ENCODE measurements at regions not wholly inside any gene's neighbourhood (a gene's known extent, or its start where the extent isn't known, plus 50 kb on each side); places are given as distances from the start of the nearest gene placed in this dataset.
A peak's percentile ranks its signal among the peaks of the same experiment; 100 is the strongest.

DNA sequence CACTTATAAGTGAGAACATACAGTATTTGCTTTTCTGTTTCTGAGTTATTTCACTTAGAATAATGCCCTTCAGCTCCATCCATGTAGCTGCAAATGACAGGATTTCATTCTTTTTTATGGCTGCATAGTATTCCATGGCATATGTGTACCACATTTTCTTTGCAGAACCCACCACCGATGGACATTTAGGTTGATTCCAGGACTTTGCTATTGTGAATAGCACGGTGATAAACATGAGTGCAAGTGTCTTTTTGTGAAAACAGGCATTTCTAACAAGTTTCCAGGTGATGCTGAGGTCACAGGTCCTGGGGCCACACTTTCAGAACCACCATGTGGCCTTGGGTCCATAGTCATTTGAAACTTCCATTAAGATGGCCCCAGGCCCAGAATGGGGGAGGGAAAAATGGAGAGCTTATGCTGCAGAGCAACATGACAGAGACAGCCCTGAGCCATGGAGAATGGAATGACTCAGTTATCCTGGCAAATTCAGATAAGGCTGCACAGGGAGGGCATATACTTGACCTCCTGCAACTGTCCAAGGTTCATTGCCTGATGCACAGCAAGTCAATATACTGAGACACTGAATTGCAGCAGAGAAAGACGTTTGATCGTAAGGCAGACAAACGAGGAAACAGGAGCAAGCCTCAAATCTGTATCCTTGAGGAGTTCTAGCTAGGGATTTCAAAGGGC, 248.0 kb upstream of the GALNT17 start:
- Histone ChIP-seq H3K27me3 (ENCODE audit: control insufficient read depth, insufficient read depth, low read length) (no peaks in the 10 kb centered on the region), H3K4me3 (ENCODE audit: low read length) (no peak overlapping the region), H3K4me1 (ENCODE audit: control insufficient read depth, insufficient read depth, low read length) (no peaks in the 10 kb centered on the region), H3K27ac (ENCODE audit: low read length) (no peak overlapping the region), H3K36me3 (ENCODE audit: control insufficient read depth, insufficient read depth, low read length) (no peaks in the 10 kb centered on the region), H3K9me3 (replicated peaks; ENCODE audit: control insufficient read depth, low read depth, low read length) (no peaks in the 10 kb centered on the region)
- 72% methylated on average over 5 of the region's 5 CpGs for WGBS (ENCODE audit: insufficient coverage)
- no peak for DNase-seq

DNA sequence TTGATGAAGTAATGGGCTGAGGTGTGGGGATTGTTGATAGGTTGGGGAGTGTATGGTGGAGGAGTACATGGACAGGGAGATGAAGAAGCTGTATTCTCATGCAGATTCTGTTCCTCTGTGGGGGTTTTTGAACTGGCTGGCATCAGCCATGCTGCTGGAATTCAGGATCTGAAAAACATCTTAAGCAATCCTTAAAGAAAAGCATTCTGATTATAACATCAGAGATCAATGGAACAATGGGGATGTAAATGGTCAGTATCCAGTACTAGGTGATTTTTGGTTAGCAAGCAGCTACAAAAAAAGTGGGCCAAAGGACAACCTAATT, 247.5 kb upstream of the GALNT17 start:
- no peaks in the 10 kb centered on the region for H3K36me3 ChIP-seq (ENCODE audit: control insufficient read depth, insufficient read depth, low read length)
- no peak overlapping the region for H3K27ac ChIP-seq (ENCODE audit: low read length)
- H3K4me1 ChIP-seq (ENCODE audit: control insufficient read depth, insufficient read depth, low read length) = no peaks in the 10 kb centered on the region
- no peak for DNase-seq
- H3K27me3 ChIP-seq (ENCODE audit: control insufficient read depth, insufficient read depth, low read length) = no peaks in the 10 kb centered on the region
- no peak overlapping the region for H3K4me3 ChIP-seq (ENCODE audit: low read length)
- no peaks in the 10 kb centered on the region for H3K9me3 ChIP-seq (replicated peaks; ENCODE audit: control insufficient read depth, low read depth, low read length)

DNA sequence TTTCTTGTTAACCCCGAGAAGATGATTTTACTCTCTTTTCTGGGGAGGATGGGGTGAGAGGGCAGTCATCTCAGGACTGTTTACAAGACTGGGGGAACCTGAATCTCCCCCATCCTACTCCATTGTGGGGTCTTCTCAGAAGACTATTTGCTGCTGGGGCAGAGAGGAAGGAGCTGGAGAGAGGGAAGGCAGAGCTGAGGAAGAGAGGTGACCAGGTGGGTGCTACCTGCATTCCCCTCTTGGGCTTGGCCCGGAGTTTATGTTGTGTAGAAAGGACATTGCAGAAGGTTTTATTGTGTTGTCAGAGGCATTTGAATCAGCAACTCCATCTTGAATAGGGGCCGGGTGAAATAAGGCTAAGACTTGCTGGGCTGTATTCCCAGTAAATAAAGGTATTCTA, 247.1 kb upstream of the GALNT17 start:
- DNase-seq = no peak
- 76% methylated on average over 2 of the region's 3 CpGs for WGBS (ENCODE audit: insufficient coverage)
- no peaks in the 10 kb centered on the region for H3K9me3 ChIP-seq (replicated peaks; ENCODE audit: control insufficient read depth, low read depth, low read length)
- H3K36me3 ChIP-seq (ENCODE audit: control insufficient read depth, insufficient read depth, low read length) = no peaks in the 10 kb centered on the region
- no peak overlapping the region for H3K27ac ChIP-seq (ENCODE audit: low read length)
- no peaks in the 10 kb centered on the region for H3K27me3 ChIP-seq (ENCODE audit: control insufficient read depth, insufficient read depth, low read length)
- no peak overlapping the region for H3K4me3 ChIP-seq (ENCODE audit: low read length)
- no peaks in the 10 kb centered on the region for H3K4me1 ChIP-seq (ENCODE audit: control insufficient read depth, insufficient read depth, low read length)

DNA sequence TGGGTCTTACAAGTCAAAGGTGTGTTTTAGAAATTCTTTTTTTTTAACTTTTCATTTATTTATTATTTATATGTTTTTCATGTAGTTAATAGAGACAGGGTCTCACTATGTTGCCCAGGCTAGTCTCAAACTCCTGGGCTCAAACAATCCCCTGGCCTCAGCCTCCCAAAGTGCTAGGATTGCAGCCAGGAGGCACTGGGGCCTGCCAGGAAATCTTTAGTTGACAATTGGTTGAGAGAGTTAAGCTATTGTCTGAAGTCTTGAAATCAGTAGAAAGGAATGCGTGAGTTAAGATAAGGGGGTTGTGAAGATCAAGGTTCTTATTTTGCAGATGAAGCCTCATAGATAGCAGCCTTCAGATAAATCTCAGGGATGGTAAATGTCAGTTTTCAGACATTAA, 245.4 kb upstream of the GALNT17 start:
- H3K27ac ChIP-seq (ENCODE audit: low read length) = no peak overlapping the region
- DNase-seq = no peak
- no peaks in the 10 kb centered on the region for H3K4me1 ChIP-seq (ENCODE audit: control insufficient read depth, insufficient read depth, low read length)
- no peaks in the 10 kb centered on the region for H3K36me3 ChIP-seq (ENCODE audit: control insufficient read depth, insufficient read depth, low read length)
- H3K27me3 ChIP-seq (ENCODE audit: control insufficient read depth, insufficient read depth, low read length) = no peaks in the 10 kb centered on the region
- peaks cover 7% of the 10 kb centered on the region for H3K9me3 ChIP-seq (replicated peaks; ENCODE audit: control insufficient read depth, low read depth, low read length)
- no peak overlapping the region for H3K4me3 ChIP-seq (ENCODE audit: low read length)
- WGBS (ENCODE audit: insufficient coverage) = no CpG with 5 or more reads among the region's 1 CpG

DNA sequence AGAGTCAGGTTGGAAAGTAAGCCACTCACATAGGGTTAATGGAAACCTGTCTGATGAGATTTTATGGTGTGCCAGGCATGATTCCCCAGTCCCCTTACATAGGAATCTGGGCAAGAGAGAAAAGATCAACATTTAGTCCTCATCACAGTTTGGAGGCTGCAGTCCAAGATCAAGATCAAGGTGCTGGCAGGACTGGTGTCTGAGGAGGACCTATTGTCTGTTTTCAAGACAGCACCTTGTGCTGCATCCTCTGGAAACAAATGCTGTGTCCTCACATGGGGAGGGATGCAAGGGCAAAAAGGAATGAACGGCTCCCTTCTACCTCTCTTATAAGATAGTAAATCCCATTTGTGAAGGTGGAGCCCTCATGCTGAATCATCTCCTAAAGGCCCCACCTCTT, 244.8 kb upstream of the GALNT17 start:
- DNase-seq = no peak

DNA sequence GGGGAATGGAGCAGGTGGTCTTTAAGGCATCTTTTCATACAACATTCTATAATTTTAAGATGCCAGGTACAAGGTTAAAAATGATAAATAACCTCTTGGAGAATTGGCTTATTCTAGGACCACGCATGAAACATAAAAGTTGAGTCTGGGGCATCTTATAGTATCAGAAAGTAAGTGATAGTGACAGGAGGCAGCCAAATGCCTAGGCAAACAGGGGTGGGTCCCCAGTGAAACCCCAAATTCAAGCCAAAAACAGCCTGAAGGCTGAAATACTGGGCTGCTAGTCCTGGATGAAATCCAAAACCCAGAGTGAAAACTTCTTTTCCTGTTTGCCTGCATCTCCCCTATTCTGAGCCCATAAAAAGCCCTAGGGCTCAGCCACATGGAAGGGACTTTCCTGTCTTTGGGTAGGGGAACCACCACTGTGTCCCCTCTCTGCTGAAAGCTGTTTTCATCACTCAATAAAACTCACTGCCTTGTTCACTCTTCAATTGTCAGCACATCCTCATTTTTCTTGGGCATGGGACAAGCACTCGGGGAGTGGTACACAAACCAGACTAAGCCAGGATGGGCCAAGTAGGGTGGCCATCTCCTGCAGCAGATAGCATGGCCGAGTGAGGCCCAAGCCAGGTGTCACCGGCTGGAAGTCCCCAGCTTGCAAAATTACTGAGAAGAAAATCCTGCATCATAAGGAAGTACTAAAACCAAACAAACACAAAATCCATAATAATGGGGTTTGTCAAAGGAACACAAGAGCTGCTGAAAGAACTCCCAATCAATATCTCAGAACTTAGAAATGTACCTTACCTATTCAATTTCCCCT, 241.6 kb upstream of the GALNT17 start:
- 93% methylated on average over 2 of the region's 4 CpGs for WGBS (ENCODE audit: insufficient coverage)
- H3K27me3 ChIP-seq (ENCODE audit: control insufficient read depth, insufficient read depth, low read length) = no peaks in the 10 kb centered on the region
- H3K4me1 ChIP-seq (ENCODE audit: control insufficient read depth, insufficient read depth, low read length) = peaks cover 12% of the 10 kb centered on the region
- DNase-seq = no peak
- H3K4me3 ChIP-seq (ENCODE audit: low read length) = no peak overlapping the region
- peaks cover 7% of the 10 kb centered on the region for H3K9me3 ChIP-seq (replicated peaks; ENCODE audit: control insufficient read depth, low read depth, low read length)
- no peak overlapping the region for H3K27ac ChIP-seq (ENCODE audit: low read length)
- H3K36me3 ChIP-seq (ENCODE audit: control insufficient read depth, insufficient read depth, low read length) = no peaks in the 10 kb centered on the region

More for the DNA sequence above, 244.8 kb upstream of the GALNT17 start:
- Histone ChIP-seq H3K4me1 (ENCODE audit: control insufficient read depth, insufficient read depth, low read length) (no peaks in the 10 kb centered on the region), H3K27ac (ENCODE audit: low read length) (no peak overlapping the region), H3K27me3 (ENCODE audit: control insufficient read depth, insufficient read depth, low read length) (no peaks in the 10 kb centered on the region), H3K9me3 (replicated peaks; ENCODE audit: control insufficient read depth, low read depth, low read length) (peaks cover 7% of the 10 kb centered on the region), H3K36me3 (ENCODE audit: control insufficient read depth, insufficient read depth, low read length) (no peaks in the 10 kb centered on the region), H3K4me3 (ENCODE audit: low read length) (no peak overlapping the region)
- WGBS (ENCODE audit: insufficient coverage) = no CpG with 5 or more reads among the region's 1 CpG

DNA sequence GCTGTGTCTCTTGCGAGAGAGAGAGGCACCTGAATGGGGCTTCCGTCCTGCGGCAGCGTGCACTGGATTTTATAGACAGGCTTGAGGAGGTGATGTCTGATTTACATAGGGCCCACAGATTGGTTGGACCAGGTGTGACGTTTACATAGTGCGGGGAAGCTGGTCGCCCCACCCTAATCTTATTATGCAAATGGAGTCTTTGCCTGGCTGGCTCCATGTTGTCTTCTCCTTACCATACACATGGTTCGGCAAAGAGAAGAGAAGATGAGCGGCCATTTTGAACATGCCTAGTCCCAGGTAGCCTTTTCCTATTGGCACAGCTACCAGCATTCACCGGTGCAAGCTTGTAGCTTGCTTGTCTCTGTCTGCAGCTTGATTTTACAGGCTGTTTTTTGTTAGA, 238.5 kb upstream of the GALNT17 start:
- 77% methylated on average over 3 of the region's 10 CpGs for WGBS (ENCODE audit: insufficient coverage)

DNA sequence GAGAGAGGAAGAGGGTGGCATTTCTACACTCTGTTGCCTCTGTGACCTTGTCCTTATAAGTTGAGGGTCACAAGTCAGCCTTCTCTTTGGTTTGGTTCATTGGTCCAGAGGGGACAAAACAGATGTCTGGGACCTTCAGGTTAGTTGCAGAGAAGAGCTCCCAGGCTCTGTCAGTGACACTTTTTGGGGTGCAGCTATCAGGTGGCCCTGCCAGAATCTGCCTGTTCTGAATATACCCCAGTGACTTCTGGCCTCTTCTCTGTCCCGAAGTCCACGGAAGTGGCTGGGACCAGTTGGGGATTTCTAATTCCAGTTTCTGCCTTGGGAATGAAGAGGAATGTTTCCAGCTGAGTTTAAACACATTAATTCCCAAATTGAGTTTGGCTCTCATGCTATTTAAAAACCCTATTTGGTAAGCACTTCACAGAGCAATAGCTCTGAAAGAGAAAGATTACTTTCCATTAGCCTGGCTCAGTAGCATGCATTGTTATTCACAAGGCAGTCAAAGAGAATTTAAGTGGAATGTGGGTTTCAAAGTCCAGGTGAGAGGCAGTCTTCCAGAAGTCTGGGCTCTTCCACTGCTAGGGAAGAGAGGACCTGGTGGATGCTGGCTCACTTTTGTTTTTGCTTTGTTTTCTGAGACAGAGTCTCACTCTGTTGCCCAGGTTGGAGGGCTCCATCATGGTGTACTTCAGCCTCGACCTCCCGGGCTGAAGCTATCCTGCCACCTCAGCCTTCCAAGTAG, 237.8 kb upstream of the GALNT17 start:
- Histone ChIP-seq H3K9me3 (replicated peaks; ENCODE audit: control insufficient read depth, low read depth, low read length) (peaks cover 7% of the 10 kb centered on the region), H3K36me3 (ENCODE audit: control insufficient read depth, insufficient read depth, low read length) (no peaks in the 10 kb centered on the region), H3K27ac (ENCODE audit: low read length) (peak overlapping the region; percentile 11), H3K4me3 (ENCODE audit: low read length) (no peak overlapping the region), H3K27me3 (ENCODE audit: control insufficient read depth, insufficient read depth, low read length) (no peaks in the 10 kb centered on the region), H3K4me1 (ENCODE audit: control insufficient read depth, insufficient read depth, low read length) (peaks cover 19% of the 10 kb centered on the region)
- 89% methylated on average over 2 of the region's 4 CpGs for WGBS (ENCODE audit: insufficient coverage)
- peak; percentile 66 for DNase-seq

More for the DNA sequence above, 238.5 kb upstream of the GALNT17 start:
- Histone ChIP-seq H3K27me3 (ENCODE audit: control insufficient read depth, insufficient read depth, low read length) (no peaks in the 10 kb centered on the region), H3K36me3 (ENCODE audit: control insufficient read depth, insufficient read depth, low read length) (no peaks in the 10 kb centered on the region), H3K4me1 (ENCODE audit: control insufficient read depth, insufficient read depth, low read length) (peaks cover 19% of the 10 kb centered on the region), H3K4me3 (ENCODE audit: low read length) (no peak overlapping the region), H3K9me3 (replicated peaks; ENCODE audit: control insufficient read depth, low read depth, low read length) (peaks cover 7% of the 10 kb centered on the region), H3K27ac (ENCODE audit: low read length) (no peak overlapping the region)
- DNase-seq = no peak

DNA sequence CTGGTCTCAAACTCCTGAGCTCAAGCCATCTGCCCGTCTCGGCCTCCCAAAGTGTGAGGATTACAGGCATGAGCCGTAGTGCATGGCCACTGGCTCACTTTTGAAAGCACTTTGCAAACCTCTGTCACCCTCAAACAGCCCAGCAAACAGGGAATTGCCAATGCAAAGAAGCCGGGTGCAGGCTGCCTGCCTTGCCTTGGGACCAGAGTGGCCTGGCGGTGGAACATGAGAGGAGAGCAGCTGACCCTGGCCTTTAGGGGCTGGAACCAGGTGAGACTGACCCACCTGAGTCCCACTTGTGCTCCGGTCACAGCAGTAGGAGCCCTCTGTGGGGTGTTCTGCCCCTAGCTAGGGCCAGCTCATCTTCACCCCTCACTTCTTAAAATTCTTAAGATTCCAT, 237.1 kb upstream of the GALNT17 start:
- no peak overlapping the region for H3K4me3 ChIP-seq (ENCODE audit: low read length)
- no peak for DNase-seq
- H3K9me3 ChIP-seq (replicated peaks; ENCODE audit: control insufficient read depth, low read depth, low read length) = peaks cover 7% of the 10 kb centered on the region
- WGBS (ENCODE audit: insufficient coverage) = 76% methylated on average over 6 of the region's 6 CpGs
- H3K36me3 ChIP-seq (ENCODE audit: control insufficient read depth, insufficient read depth, low read length) = no peaks in the 10 kb centered on the region
- peaks cover 19% of the 10 kb centered on the region for H3K4me1 ChIP-seq (ENCODE audit: control insufficient read depth, insufficient read depth, low read length)
- no peaks in the 10 kb centered on the region for H3K27me3 ChIP-seq (ENCODE audit: control insufficient read depth, insufficient read depth, low read length)
- peak overlapping the region; percentile 11 for H3K27ac ChIP-seq (ENCODE audit: low read length)

Data from muscle of leg (tissue), 3 donors.